Limb (tissue), 2 donors: ENCODE measurements at regions not wholly inside any gene's neighbourhood (a gene's known extent, or its start where the extent isn't known, plus 50 kb on each side); places are given as distances from the start of the nearest gene placed in this dataset.
"Not testable (repeated sequence)": the region's sequence is repeated elsewhere in the genome, so short reads cannot be mapped to it uniquely, and the experiment has no call there.

Experiments used
- DNase-seq, 2 donors: peaks; one replicate each; pipeline ENCODE4 v3.0.0-alpha.2; 2016; ENCODE audit errors: extremely low spot score in 2 of 2

DNA sequence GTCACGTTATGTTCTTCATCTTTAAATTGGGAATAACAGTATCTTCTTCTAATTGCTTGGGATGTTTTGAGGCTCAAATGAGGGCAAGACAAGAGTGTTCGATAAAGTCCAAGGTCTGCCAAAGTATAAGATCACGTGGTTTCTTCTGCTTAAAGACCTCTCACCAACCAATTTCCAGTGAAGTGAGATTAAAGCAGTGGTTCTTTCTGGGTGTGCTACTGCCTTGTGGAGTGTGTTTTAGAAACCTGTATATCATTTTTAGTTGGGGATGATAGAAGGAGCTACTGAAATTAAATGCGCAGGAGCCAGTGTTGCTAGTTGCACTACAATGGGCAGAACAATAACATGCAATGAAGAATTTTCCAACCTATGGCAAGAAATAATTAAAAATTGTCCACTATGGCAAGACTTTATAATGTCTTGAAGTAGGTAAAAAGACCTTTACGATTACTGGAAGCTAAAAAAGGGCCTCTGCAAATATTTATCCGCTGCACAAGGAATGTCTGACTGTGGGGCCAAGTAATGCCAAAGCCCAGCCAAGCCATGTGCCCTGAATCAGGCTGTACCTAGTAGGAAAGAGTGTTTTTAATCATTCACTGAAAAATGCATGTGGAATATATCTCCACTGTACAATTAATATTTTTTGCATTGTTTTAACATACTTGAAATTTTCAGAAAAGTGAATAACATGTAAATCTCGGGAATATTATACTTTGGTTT lies 244.5 kb upstream of the REG3G start:
- DNase-seq = peak in 1 of 2 donors; percentile 10

DNA sequence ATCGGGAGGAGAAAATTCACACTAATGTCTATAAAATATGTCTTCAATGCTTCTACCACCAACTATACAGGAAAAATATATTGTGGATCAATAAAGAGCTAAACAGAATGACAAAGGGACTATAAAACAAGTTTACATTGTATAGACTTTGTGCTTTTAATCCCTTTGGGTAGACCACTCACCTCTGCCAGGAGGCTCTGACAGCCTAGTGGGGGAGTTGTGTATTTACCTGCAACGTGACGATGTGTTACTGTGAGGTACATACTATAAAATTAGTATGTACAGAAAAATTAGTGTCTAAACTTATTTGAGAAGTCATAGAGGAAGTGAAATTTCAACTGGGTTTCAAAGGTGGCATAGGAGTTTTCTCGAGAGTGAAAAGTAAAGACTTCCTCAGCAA lies 243.3 kb upstream of the REG3G start:
- DNase-seq = no peak

DNA sequence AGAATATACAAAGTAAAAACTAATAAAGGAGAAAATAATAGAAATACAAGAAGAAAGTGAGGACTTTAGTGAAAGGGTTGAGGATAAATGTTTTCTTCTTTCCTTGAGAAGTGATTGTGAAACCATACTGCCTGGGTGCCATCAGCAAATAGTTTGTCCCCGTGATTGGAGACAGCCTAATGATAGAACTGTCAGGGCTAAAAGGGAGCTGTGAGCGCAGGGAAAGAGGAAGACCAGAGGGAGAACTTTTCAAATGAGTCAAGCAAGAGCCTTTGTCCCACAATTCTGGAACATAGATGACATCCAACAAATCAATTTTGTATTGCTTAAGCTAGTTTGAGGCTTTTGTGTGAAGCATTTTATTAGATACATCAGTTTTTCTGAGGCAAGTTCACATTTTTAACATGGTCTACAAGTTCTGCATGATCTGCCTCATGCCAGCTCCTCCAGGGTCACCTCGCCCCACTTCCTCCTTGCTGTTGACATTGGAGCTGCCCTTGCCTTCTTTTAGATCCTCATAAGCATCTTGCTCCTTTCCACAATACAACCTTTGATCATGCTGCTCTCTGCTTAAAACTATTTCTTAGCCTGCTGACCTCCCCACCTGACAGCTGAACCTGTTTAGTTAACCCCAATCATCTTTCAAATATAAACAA lies 213.4 kb upstream of the REG3G start:
- no peak for DNase-seq

- no peak for DNase-seq
Observed at GRCh38 chr2:78814331-78814986, 211.0 kb upstream of the REG3G start.

- no peak for DNase-seq
Observed at GRCh38 chr2:78817430-78817829, 208.1 kb upstream of the REG3G start.

- no peak for DNase-seq
Observed at GRCh38 chr2:78832481-78832880, 193.0 kb upstream of the REG3G start.

DNA sequence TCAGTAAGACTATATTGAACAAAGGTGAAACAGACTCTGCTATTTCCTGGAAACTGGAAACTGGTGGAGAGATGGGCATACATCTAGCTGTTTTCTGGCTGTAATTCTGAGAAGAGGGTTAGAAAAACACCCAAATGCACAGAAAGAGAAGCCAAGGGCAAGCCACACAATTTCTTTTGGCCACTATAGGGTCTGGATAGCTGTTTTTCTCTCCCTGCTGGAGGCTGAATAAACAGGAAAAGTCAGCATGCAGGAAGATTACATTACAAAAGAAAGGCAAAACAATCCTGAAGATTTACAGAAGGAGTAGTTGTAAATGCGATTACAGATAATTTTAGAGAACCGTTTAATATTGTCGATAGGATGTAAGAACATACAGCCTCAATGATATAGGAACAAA lies 186.2 kb upstream of the REG3G start:
- DNase-seq = no peak

DNA sequence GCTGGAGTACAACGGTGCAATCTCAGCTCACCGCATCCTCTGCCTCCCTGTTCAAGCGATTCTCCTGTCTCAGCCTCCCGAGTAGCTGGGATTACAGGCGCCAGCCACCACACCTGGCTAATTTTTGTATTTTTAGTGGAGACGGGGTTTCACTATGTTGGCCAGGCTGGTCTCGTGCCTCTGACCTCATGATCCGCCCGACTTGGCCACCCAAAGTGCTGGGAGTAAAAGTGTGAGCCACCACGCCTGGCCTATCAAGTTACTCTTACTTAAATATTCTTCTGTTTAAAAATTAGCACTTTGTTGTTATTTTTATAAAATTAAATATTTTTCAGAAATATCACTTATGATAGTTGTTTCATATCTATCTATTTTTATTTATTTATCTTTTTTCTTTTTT lies 185.2 kb upstream of the REG3G start:
- DNase-seq = not testable (repeated sequence)

DNA sequence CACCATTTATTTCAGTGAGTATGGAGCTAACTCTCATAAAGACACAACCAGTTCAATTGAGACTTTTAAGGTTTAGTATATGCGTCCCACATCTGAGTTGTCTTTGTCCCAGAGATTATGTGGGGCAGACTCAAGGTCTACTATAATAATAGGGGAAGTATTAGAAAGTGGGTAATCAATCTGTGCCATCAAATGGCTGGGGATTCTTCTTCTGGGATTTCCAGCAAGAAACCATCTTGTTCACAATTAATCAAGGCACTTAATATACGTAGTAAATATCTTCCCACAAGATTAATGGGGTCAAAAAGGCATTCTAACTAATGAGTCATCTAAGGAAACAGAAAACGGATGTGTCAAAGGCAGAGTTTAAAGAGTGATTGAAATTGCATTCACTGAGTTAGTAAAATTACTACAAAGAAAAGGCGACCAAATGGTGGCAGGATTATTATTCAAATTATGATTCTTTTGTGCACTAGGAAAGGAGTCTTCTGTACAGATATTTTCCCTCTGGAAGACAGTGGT lies 179.8 kb upstream of the REG3G start:
- no peak for DNase-seq

GRCh38 chr2:78861546-78861945 lies 164.0 kb upstream of the REG3G start:
- peak in 1 of 2 donors; percentile 18 for DNase-seq

DNA sequence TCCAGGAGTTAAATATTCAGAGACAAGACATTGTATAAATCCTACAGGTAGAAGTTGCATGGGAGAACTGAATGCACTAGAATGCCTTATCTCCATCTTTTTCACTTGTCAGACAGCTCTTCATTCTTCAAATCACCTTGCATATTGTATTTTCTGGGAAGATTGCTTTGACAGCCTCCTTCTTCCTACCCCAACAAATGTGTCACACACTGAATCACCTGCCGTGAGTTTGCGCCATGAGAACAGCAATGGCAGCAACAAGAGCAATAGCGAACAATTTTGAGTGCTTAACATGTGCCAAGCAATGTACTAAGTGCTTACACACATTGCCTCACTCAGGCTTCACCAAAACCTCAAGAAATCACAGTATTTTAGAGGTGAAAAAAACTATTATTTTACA lies 161.3 kb upstream of the REG3G start:
- DNase-seq = no peak

DNA sequence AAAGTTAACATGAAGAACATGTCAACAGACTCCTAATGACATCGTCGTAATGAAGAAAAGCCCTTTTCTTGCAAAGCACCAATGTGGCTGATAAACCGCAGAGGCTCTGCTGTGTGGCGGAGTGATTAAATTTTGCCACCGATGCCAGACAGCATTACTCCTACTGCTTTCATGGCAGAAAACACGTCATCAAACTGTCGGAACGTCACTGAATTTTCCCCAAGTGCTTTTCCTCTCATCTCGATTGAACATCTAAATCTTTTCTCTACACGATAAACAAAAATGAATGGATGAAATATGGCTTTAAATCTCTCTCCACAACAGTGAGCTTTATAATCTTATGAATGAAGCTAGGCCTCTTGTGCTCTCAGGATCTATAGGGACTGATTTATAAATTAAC lies 159.8 kb upstream of the REG3G start:
- no peak for DNase-seq

GRCh38 chr2:78870343-78870967 lies 155.0 kb upstream of the REG3G start:
- no peak for DNase-seq

GRCh38 chr2:78873526-78873925 lies 152.0 kb upstream of the REG3G start:
- no peak for DNase-seq

- no peak for DNase-seq
Observed at GRCh38 chr2:78876316-78876688, 149.2 kb upstream of the REG3G start.

GRCh38 chr2:78887446-78887845 lies 138.1 kb upstream of the REG3G start:
- no peak for DNase-seq

GRCh38 chr2:78890935-78891334 lies 134.6 kb upstream of the REG3G start:
- DNase-seq = no peak

DNA sequence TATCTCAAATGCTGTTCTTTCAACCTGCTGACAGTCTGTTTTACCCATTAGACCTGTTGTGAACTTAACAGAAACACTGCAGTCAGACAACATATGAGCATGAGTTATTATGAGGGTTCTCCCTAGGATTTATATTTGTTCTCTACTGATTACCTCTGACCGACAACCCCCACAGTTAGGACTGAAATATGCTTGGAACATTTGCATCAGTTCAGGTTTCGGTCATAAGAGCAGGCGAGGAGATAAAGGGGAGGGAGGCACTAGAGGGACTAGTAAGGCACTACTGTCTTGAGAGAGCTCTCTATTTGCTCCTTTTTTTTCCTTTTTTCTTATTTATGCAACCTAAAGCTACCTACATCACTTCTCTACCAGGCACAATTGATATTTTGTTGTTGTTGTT lies 133.2 kb upstream of the REG3G start:
- DNase-seq = no peak

- DNase-seq = no peak
Observed at GRCh38 chr2:78895022-78895421, 130.5 kb upstream of the REG3G start.

DNA sequence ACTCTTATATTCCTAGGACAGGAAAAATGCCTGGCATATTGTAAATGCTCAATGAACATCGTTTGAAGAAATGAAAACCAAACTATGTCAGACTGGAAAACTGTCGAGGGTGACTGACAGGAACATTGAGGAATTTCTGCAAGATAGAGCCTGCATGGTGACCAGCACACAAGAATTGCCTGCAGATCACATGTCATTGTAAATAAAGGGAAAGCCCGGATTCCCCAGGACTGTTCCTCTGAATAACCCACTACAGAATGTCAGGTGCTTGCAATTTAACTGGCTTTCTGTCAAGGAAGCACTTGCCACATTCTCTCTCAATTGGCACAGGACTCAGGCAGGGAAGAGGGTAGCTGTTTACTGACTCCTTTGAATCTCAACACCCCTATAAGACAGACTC lies 129.0 kb upstream of the REG3G start:
- no peak for DNase-seq

GRCh38 chr2:78907089-78907488 lies 118.4 kb upstream of the REG3G start:
- DNase-seq = no peak

GRCh38 chr2:78908973-78909372 lies 116.5 kb upstream of the REG3G start:
- no peak for DNase-seq
